ENCODE measurements at regions not wholly inside any gene's neighbourhood (a gene's known extent, or its start where the extent isn't known, plus 50 kb on each side); places are given as distances from the start of the nearest gene placed in this dataset.

DNA sequence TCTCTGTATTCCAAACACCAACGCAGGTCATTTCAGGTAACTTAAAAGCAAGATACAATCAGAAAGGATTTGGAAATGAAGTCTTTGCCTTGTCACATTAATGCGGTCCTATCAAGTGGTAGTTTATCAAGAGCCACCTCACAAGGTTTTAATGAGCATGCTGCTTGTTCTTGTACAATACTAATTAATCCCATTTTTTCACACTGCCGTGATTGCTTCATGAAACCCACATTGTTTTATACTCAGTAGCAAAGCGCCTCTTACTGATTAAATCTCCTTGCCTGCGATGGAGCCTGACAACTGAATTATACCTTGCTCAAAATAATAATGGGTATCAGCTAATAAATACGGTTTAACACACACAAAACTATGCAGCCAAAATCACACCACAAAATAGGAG lies 234.1 kb upstream of the TSHZ2 start:
- intact Hi-C loops (cut with micrococcal nuclease; ENCODE audit: unreplicated experiment), result no loop called here
- H3K79me2 ChIP-seq (ENCODE audit: control insufficient read depth, insufficient read depth, low read length), result no peaks in the 10 kb centered on the region
- DNase-seq (ENCODE audit: low read depth, low spot score) (no peak), ATAC-seq (no peak), FAIRE-seq (no peak)
- ChIA-PET RAD21 (ENCODE audit: unreplicated experiment) (no interaction called here), CTCF (no interaction called here), SMC1A (ENCODE audit: uncharacterized antibody, unreplicated experiment) (no interaction called here), POLR2A (no interaction called here)
- TF ChIP-seq ZZZ3 (IDR thresholded peaks at IDR 0.05; ENCODE audit: control insufficient read depth, insufficient read length, low read depth), result no peak
- no peak for TF ChIP-seq BRCA1 (IDR thresholded peaks at IDR 0.05; ENCODE audit: low read depth, low read length)
- no peaks in the 10 kb centered on the region for H3K36me3 ChIP-seq (ENCODE audit: control insufficient read depth in 2 of 2, insufficient read depth in 2 of 2, low read length in 1 of 2)
- no peak overlapping the region for H3K4me2 ChIP-seq (ENCODE audit: control insufficient read depth, insufficient read depth)
- in situ Hi-C loops (cut with MboI), result no loop called here
- H3K27me3 ChIP-seq (replicated peaks in 1 of 2; ENCODE audit: control insufficient read depth in 2 of 2, insufficient read depth in 2 of 2, low read length in 1 of 2), result no peaks in the 10 kb centered on the region
- no peaks in the 10 kb centered on the region for H4K20me1 ChIP-seq (ENCODE audit: control insufficient read depth, insufficient read depth)
- no peaks in the 10 kb centered on the region for H3K9me3 ChIP-seq (replicated peaks; ENCODE audit: control insufficient read depth, insufficient read depth, low read length)
- H3K4me3 ChIP-seq, result no peak overlapping the region
- no peak overlapping the region for H2AFZ ChIP-seq (ENCODE audit: control insufficient read depth, low read depth, low read length)
- no TSS peak for BruUV-seq (replicated peaks)
- H3K4me1 ChIP-seq (ENCODE audit: control insufficient read depth, insufficient read depth, low read length), result no peaks in the 10 kb centered on the region
- H3K27ac ChIP-seq (ENCODE audit: control insufficient read depth, insufficient read depth), result no peak overlapping the region
- 57% methylated on average over 6 of the region's 6 CpGs for WGBS (ENCODE audit: insufficient coverage, insufficient replicate concordance, low lambda C conversion rate, missing lambda C conversion rate)
- H3K9ac ChIP-seq (ENCODE audit: control insufficient read depth, insufficient read depth, low read length), result no peak overlapping the region

DNA sequence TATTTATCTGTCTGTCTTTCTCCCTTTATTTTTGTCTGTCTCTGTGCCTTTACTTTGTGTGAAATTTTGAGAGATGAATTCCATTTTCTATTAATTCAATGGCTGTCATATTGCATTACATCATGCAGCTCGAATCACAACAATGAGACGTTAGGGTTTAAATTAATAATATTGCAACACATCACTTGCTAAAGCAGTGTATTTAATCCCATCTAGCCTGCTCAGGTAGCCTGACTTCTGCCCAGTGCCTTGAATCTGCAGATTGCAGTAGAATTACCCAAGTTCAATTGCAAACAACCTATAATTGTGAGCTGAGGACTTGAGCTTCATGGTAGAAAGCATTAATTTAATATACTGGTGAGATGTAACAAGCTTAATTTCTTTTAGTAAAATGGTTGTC lies 235.7 kb upstream of the TSHZ2 start:
- no peaks in the 10 kb centered on the region for H3K79me2 ChIP-seq (ENCODE audit: control insufficient read depth, insufficient read depth, low read length)
- FAIRE-seq (no peak), DNase-seq (ENCODE audit: low read depth, low spot score) (no peak), ATAC-seq (no peak)
- in situ Hi-C loops (cut with MboI), result no loop called here
- no peaks in the 10 kb centered on the region for H3K4me1 ChIP-seq (ENCODE audit: control insufficient read depth, insufficient read depth, low read length)
- H3K27me3 ChIP-seq (replicated peaks in 1 of 2; ENCODE audit: control insufficient read depth in 2 of 2, insufficient read depth in 2 of 2, low read length in 1 of 2), result no peaks in the 10 kb centered on the region
- H3K36me3 ChIP-seq (ENCODE audit: control insufficient read depth in 2 of 2, insufficient read depth in 2 of 2, low read length in 1 of 2), result no peaks in the 10 kb centered on the region
- no peaks in the 10 kb centered on the region for H4K20me1 ChIP-seq (ENCODE audit: control insufficient read depth, insufficient read depth)
- H2AFZ ChIP-seq (ENCODE audit: control insufficient read depth, low read depth, low read length), result no peak overlapping the region
- no peaks in the 10 kb centered on the region for H3K9me3 ChIP-seq (replicated peaks; ENCODE audit: control insufficient read depth, insufficient read depth, low read length)
- SMC1A ChIA-PET (ENCODE audit: uncharacterized antibody, unreplicated experiment), result no interaction called here
- no peak overlapping the region for H3K4me3 ChIP-seq
- H3K4me2 ChIP-seq (ENCODE audit: control insufficient read depth, insufficient read depth), result no peak overlapping the region
- no peak overlapping the region for H3K27ac ChIP-seq (ENCODE audit: control insufficient read depth, insufficient read depth)
- H3K9ac ChIP-seq (ENCODE audit: control insufficient read depth, insufficient read depth, low read length), result no peak overlapping the region
- no TSS peak for BruUV-seq (replicated peaks)
- RAD21 ChIA-PET (ENCODE audit: unreplicated experiment), result no interaction called here
- intact Hi-C loops (cut with micrococcal nuclease; ENCODE audit: unreplicated experiment), result no loop called here
- POLR2A ChIA-PET, result no interaction called here
- CTCF ChIA-PET, result interaction anchor here (1.0 kb wide), 1 partner anchor 16 kb away, joined by 3 read pairs; no protein-coding TSS in a partner anchor
- 31% methylated on average over 2 of the region's 2 CpGs for WGBS (ENCODE audit: insufficient coverage, insufficient replicate concordance, low lambda C conversion rate, missing lambda C conversion rate)
- no peak for TF ChIP-seq POLR2A (IDR thresholded peaks at IDR 0.05; ENCODE audit: low read depth, low read length)
- no peak for TF ChIP-seq EP300 (IDR thresholded peaks at IDR 0.05; ENCODE audit: borderline replicate concordance in 1 of 2, control insufficient read depth in 1 of 2, low read depth in 2 of 2, low read length in 2 of 2)
- TF ChIP-seq KLF5 (IDR thresholded peaks at IDR 0.05; ENCODE audit: partially characterized antibody), result no peak
- TF ChIP-seq, protein P1, sequence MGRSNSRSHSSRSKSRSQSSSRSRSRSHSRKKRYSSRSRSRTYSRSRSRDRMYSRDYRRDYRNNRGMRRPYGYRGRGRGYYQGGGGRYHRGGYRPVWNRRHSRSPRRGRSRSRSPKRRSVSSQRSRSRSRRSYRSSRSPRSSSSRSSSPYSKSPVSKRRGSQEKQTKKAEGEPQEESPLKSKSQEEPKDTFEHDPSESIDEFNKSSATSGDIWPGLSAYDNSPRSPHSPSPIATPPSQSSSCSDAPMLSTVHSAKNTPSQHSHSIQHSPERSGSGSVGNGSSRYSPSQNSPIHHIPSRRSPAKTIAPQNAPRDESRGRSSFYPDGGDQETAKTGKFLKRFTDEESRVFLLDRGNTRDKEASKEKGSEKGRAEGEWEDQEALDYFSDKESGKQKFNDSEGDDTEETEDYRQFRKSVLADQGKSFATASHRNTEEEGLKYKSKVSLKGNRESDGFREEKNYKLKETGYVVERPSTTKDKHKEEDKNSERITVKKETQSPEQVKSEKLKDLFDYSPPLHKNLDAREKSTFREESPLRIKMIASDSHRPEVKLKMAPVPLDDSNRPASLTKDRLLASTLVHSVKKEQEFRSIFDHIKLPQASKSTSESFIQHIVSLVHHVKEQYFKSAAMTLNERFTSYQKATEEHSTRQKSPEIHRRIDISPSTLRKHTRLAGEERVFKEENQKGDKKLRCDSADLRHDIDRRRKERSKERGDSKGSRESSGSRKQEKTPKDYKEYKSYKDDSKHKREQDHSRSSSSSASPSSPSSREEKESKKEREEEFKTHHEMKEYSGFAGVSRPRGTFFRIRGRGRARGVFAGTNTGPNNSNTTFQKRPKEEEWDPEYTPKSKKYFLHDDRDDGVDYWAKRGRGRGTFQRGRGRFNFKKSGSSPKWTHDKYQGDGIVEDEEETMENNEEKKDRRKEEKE (IDR thresholded peaks at IDR 0.05), result no peak
- TF ChIP-seq IRF4 (IDR thresholded peaks at IDR 0.05; ENCODE audit: low read depth, low read length), result no peak
- TF ChIP-seq, protein P2, sequence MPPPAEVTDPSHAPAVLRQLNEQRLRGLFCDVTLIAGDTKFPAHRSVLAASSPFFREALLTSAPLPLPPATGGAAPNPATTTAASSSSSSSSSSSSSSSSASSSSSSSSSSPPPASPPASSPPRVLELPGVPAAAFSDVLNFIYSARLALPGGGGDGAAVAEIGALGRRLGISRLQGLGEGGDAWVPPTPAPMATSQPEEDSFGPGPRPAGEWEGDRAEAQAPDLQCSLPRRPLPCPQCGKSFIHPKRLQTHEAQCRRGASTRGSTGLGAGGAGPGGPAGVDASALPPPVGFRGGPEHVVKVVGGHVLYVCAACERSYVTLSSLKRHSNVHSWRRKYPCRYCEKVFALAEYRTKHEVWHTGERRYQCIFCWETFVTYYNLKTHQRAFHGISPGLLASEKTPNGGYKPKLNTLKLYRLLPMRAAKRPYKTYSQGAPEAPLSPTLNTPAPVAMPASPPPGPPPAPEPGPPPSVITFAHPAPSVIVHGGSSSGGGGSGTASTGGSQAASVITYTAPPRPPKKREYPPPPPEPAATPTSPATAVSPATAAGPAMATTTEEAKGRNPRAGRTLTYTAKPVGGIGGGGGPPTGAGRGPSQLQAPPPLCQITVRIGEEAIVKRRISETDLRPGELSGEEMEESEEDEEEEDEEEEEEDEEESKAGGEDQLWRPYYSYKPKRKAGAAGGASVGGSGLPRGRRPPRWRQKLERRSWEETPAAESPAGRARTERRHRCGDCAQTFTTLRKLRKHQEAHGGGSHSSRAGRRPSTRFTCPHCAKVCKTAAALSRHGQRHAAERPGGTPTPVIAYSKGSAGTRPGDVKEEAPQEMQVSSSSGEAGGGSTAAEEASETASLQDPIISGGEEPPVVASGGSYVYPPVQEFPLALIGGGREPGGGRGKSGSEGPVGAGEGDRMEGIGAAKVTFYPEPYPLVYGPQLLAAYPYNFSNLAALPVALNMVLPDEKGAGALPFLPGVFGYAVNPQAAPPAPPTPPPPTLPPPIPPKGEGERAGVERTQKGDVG (CRISPR knock-in tag; IDR thresholded peaks at IDR 0.05), result no peak
- TF ChIP-seq, protein P3, sequence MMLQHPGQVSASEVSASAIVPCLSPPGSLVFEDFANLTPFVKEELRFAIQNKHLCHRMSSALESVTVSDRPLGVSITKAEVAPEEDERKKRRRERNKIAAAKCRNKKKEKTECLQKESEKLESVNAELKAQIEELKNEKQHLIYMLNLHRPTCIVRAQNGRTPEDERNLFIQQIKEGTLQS (IDR thresholded peaks at IDR 0.05; ENCODE audit: borderline replicate concordance, extremely low read depth, low read depth, low read length), result no peak
- TF ChIP-seq HCFC1 (IDR thresholded peaks at IDR 0.05; ENCODE audit: low read length), result no peak
- TF ChIP-seq IKZF1 (conservative IDR thresholded peaks at IDR 0.05), result no peak

Data from GM12878 (cell line).